HG03135 (cell line): ENCODE measurements at regions not wholly inside any gene's neighbourhood (a gene's known extent, or its start where the extent isn't known, plus 50 kb on each side); places are given as distances from the start of the nearest gene placed in this dataset.
"Not testable (repeated sequence)": the region's sequence is repeated elsewhere in the genome, so short reads cannot be mapped to it uniquely, and the experiment has no call there.

Source experiments
- ATAC-seq: cut with Tn5 transposase; IDR thresholded peaks from one replicate; pipeline ENCODE4 v1.9.1; 2021; ENCODE audit warnings: mild to moderate bottlenecking, moderate library complexity; ENCODE audit not compliant: unreplicated experiment

DNA sequence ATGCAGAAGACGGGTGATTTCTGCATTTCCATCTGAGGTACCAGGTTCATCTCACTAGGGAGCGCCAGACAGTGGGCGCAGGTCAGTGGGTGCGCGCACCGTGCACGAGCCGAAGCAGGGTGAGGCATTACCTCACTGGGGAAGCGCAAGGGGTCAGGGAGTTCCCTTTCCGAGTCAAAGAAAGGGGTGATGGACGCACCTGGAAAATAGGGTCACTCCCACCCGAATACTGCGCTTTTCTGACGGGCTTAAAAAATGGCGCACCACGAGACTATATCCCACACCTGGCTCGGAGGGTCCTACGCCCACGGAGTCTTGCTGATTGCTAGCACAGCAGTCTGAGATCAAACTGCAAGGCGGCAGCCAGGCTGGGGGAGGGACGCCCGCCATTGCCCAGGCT, 1246.0 kb upstream of the PABPC4L start:
- ATAC-seq = not testable (repeated sequence)

DNA sequence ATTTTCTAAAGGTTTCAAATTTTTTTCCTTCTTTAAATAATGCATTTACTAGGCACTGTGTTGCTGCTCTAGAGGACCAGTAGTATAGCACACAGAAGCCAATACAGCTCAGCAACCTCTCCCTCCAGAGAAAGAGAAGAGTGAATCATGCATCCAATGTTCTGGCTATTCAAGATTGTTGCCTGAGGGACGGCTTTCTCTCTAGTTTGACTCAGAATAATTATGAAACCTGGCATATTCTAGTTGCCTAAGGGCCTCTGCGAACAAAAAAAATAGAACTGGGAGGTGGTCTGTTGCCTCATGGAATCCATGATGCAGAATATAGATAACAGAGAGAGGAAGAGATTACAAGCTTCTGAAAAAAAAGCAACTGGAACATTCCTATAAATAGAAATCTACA, 1233.3 kb upstream of the PABPC4L start:
- no peak for ATAC-seq

DNA sequence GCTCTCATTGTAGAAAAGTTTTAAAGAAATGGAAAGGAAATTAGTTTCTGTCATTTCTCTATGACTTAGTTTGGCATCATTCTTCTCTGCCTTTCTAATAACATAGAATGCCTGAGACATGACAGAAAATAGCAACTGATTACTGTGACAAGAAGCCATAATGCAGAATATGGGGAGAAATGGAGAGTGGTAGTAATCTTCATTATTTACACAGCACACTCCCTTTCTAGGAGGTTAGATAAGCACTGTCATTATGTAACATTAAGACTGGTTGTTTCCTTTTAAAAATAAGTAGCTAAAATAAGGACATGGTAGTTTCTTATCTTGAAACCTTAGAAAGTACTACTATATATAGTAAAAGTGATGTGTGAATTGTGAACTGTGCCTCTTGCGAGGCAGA, 1227.9 kb upstream of the PABPC4L start:
- ATAC-seq = no peak

DNA sequence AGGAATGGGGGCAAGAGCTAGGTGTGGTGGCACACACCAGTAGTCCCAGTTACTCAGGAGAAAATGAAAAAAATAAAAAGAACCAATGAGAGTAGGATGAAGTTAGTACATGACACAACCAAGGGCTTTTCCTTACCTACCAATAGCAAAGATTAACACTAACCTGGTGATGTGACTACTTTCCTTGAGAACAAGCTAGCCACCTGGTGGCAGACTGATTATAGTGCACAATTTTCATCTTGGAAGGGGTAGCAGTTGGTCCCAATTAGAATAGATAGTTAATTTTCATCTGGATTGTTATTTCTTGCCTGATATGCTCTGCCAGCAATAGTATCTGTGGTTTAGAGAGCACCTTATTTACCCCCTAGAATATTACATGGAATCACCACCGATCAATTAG, 1216.8 kb upstream of the PABPC4L start:
- ATAC-seq = no peak

DNA sequence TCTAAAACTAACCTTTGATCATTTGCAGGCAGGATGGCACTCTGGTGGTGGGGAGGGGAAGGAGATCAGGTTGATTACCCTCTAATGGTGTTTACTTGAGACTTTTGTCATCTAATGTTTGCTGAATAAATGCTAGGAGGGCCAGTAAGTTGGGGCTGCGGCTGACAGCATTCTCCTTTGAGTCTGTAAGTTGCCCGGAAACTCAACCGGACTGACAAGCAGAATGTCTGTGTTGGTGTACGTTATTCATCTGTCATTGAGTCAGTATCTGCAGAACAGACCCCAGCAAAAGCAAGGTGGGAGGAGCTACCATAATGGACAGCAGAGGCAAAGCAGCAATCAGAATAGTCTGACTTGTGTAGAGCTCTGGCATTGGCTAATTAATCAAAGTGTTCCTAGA, 1210.6 kb upstream of the PABPC4L start:
- ATAC-seq = no peak

DNA sequence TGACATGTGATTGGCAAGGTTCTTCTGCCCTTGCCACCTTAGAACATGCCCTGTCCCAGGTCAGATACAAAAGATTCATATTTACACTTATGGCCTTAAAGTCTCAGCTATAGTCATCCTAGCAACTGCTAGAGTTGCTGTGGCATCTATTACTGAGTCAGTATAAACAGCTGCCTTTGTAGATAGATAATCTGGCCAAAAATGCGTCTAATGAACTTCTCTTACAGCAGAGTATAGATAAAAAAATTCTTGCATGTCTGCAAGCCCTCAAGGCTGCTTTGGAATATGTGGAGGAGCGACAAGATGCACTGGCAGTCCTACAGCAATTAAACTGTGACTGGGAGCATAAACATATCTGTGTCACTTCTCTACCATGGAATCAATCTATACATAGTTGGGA, 1209.7 kb upstream of the PABPC4L start:
- ATAC-seq = no peak

DNA sequence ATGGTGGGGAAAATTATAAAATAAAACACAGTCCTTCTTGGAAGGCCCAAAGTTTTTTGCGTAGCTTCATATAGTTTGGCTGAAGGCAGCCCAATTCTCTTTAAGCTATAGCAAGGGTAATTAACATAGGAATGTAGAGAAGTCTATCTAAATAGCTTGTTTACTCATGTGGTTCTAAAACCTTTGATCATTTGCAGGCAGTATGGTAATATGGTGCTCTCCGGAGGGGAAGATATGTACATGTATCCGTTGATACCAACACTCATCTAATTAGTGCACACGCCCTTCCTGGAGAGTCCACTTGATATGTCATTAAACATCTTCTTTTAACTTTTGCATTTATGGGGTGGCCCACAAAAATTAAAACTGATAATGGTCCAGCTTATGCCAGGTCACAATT, 1207.7 kb upstream of the PABPC4L start:
- not testable (repeated sequence) for ATAC-seq

DNA sequence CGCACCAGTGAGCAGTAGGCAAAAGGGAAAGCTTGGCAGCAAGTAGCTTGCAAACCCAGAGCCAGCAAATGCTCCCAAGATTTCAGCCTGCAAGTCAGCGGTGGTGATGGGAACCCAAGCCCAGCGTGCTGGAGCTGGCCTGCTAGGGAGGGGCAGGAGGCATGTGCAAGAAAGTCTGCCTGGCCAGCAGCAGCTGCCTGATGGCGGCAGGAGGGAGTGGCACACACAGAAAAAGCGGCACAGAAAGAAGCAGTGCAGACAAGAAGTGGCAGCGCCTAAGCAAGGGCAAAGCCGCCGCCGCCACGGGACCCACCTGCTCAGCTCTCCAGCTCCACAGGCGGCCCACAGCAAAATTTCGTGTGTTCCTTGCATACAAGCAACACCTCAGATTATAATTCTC, 1206.5 kb upstream of the PABPC4L start:
- ATAC-seq = no peak

DNA sequence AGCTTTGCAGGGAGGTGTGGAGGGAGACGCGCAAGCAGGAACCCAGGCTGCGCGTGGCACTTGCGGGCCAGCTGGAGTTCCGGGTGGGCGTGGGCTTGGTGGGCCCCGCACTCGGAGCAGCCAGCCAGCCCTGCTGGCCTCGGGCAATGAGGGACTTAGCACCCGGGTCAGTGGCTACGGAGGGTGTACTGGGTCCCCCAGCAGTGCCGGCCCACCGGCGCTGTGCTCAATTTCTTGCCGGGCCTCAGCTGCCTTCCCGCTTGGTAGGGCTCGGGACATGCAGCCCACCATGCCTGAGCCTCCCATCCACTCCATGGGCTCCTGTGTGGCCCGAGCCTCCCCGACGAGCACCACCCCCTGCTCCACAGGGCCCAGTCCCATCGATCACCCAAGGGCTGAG, 1205.0 kb upstream of the PABPC4L start:
- not testable (repeated sequence) for ATAC-seq

DNA sequence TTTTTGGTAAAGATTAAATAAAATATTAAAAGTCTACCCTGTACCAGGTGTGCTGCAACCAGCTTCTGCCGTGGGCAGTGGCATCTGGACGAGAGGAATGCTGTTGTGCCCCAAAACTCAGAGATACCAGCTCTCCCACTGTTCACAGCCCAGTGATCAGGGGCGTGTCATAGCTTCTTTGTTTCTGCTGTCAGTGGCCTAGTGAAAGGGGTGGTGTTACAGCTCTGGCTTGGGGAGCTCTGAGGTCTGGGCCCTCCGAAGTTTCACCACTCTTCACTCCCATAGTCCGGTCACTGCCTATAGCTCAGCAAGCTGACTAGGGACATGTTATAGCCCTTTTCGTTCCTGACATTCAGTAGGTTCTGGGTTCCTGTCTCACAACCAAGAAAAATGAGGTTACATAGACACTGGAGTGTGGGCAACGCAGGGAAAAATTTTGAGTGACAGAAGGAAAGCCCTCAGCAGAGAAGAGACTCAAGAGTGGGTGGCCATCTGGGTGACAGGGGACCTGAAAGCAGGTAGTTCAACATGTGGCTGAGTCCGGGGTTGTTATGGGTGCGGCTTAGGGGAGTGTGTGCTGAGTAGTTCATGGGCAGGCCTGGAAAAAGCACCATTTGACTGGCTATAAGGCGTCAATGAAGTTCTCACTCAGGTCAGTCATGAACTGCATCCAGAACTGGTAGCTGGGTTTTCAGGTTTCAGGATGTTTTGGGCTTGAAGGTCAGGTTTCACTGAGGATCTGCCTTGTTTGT, 1184.4 kb upstream of the PABPC4L start:
- ATAC-seq = no peak

DNA sequence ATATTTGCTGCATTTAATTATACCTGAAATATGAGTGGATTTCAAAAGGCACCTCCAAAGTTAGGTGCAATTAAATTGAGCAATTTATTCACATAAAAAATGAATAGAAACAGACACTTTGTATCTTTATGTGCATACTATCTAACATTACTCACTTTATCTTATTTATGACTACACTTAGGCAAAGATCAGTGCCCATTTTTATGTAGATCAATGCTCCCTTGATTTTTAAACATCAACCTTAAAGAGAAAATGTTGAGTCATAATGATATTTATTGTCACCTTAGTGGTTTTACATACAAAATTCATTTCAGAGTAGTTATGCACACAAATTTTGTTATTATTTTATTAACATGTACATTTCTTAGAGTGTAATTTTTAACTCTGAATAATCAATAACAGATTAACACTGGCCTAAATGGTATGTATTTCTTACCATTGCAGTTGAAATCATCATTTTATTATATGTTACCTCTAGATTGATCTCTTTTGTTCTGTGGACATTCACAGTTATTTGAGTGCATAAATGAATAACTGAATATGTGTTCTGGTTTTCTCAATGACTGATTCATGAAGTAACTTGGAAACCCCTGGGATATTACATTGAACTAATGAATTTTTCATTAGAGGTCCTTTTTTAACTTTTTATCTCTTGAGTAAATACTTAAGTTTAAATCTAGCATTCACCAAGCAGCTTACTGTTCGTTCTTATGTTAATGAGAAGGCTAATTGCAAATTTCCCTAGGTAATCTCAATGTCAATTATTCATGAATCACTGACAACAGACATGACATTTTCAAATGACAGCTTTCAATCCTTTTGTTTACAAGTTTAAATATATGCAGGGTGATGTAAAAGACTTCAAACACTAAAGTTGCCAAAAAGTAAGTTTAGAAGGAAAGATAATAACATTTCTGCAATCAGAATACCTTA, 1182.0 kb upstream of the PABPC4L start:
- ATAC-seq = no peak

DNA sequence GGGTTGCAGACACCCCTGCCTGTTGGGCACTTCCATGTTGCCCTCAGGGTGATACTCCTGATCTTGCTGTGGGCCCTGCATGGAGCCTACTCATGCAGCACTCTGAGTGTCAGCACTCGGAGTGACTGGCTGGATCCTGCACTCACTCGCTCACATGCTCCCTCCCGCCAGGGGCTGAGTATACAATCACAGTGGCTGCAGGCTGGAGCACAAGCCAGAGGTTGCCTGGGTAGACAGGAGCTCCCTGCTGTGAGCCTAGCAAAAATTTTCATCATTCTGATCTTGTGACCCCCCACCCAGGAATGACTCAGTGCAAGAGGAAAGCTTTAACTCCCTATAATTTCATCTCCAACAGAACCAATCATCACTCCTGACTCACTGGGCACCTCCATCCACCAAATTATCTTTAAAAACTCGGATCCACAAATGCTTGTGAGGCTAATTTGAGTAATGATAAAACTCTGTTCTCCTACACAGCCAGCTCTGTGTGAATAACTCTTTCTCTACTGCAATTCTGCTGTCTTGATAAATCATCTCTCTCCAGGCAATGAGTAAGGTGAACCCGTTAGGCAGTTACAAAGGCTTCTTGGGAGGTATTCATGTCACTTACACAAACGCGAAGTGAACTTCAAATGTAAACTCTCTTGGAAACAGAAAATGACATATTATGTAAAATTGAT, 1180.8 kb upstream of the PABPC4L start:
- no peak for ATAC-seq

DNA sequence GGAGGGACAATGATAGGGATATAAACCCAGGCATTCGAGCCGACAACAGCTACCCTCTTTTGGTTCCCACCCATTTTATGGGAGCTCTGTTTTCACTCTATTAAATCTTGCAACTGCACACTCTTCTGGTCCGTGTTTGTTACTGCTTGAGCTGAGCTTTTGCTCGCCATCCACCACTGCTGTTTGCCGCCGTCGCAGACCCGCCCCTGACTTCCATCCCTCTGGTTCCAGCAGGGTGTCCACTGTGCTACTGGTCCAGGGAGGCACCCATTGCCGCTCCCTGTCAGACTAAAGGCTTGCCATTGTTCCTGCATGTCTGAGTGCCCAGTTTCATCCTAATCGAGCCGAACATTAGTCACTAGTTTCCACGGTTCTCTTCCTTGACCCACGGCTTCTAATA, 1170.5 kb upstream of the PABPC4L start:
- no peak for ATAC-seq

DNA sequence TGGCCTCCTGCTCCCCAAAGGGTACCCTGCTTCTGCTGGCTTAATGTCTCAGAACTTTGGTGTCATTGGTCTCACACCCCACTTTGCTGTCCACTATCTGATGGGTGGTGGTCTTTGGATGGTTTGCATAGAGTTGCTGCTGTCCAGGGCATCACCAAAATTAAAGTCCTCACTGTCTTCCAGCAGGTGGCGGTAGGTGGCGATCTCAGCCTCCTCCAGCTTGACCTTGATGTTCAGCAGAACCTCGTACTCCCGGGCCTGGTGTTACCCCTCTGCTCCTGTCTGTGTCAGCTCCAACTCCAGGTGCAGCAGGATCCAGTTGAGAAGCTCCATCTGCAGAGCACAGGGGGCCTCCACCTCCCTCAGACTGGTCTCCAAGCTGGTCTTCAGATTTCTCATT, 1169.5 kb upstream of the PABPC4L start:
- ATAC-seq = no peak

DNA sequence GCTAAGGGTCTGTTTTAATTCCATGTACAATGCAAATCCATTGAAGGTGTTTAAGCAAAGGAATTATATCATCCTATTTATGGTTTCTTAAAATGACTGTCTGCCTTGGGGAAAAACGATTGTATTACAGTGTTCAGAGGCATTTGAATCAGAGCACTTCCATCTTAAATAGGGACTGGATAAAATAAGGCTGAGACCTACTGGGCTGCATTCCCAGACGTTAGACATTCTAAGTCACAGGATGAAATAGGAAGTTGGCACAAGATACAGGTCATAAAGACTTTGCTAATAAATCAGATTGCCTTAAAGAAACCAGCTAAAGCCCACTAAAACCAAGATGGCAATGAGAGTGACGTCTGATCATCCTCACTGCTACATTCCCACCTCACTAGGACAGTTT, 1167.2 kb upstream of the PABPC4L start:
- ATAC-seq = no peak

DNA sequence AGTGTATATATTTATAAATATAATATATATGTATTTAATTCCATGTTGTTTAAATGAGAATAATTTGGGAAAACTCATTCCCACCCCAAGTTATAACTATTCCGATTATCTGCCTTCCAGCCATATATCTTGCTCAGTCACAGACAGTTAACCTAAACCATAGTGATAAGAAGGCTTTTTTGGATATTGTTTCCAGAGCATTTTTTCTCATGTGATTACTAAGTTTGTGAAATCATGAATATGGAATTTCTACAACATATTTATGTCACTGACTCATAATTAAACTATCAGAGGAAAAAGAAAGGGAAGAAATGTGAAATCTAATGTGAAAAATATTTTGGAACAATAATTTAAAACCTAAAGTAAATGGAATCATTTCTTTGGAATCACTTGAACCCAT, 1163.5 kb upstream of the PABPC4L start:
- no peak for ATAC-seq

DNA sequence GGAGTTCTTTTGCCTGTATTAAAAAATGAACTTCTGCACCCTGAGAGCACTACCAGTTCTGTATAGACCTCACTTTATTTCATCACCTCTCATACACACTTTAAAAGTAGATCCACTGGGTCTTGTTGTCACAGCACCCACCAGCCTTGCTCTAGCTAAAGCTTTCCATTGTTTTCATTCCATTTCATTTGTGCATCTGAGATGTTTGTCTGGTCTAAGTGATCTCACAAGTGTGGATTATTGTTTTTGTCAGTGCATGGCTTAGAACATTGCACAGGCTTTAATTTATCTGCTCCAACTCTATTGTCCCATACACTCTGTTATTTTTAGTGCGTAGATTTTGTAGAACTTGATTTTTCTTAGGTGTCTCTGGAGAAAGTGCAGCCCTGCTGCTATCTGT, 1157.5 kb upstream of the PABPC4L start:
- ATAC-seq = no peak

DNA sequence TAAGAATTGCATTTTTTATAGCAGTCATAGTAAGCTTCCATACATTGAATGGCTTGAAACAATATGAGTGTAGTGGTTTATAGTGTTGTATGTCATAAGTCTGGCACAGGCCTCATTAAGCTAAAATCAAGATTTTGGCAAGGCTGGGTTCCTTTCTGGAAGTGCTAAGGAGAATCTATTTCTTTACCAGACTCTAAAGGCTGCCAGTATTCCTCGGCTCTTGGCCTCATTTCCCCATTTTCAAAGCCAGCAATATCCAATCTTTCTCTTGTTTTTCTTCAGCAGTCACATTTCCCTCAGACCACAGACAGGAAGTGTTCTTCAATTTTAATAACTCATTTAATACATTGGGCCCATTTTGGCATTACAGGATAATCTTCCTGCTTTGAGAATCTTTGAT, 1155.5 kb upstream of the PABPC4L start:
- no peak for ATAC-seq

DNA sequence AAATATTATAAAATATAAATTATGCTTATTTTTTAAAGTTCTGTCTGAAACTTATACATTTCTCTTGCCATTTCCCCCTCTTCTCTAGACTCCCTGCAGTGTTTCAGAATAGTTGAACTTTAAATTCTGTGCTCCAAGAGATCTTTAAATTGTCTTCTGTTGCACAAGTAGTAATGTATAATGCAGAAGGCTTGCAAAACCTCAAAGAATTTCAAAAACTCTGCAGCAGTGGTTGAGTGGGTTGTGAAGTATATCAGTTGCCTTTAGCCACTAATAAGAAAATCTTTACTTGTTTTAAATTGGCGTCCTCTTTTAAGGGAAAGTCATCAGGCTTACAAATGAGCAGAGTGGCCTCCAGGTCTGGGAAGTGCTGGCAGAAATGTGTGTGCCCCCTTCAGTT, 1153.3 kb upstream of the PABPC4L start:
- ATAC-seq = no peak

DNA sequence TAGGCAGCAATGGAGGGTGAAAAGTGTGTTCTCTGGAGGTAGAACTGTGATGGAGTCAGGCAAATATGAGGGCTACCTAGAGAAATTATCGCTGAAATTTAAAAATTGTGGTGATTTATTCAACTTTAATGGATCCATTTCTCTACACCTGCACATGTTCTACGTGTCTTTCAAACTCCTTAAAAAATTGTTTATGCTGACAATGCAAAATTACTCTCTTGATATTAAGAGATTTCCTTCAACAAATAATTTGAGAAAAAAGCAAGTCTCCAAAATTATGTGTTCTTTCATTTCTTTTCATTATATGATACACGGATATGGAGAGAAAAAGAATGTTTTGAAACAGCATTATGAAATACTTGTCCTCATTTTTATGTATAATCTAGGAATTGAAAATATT, 1151.4 kb upstream of the PABPC4L start:
- no peak for ATAC-seq

DNA sequence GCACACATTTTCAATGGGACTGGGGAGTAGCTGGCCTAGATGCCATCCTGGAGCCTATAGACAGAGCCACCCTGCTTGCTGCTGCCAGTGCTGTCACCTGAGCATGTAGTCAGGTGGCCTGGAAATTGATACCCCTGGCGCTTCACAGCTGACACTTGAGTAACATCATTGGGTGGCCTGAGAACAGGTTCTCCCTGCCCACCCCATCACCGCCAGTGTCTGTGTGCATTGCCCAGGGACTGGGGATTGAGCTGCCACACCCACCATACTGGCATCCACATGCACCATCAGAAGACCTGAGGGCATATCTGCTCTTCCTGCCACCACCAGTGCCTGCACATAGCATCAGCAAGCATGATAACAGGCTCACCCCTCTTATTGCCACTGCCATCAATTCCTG, 1142.9 kb upstream of the PABPC4L start:
- ATAC-seq = no peak

DNA sequence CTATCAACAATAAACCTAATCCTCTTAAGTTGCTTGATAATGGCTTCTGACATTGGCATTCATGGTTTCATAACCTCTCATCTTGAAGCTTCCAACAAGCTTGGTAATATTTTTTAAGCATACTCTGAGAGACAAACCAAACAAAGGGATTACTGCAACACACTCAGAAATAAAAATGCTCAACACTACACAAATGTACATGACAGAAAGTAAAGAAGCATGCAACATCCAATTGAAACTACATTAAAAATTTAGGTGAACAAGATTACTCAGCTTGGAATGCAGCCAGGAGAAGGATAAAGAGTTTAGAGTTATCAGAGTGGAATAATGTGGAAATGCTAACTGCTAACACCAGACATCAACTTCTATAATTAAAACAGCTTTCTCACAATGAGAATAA, 1136.6 kb upstream of the PABPC4L start:
- no peak for ATAC-seq
